Natural killer cell (primary cell): ENCODE measurements at regions not wholly inside any gene's neighbourhood (a gene's known extent, or its start where the extent isn't known, plus 50 kb on each side); places are given as distances from the start of the nearest gene placed in this dataset.

ENCODE experiments used
- ATAC-seq, 3 donors: fragments of 150-1000 bp in 2 of 3; fragments of 200-7000 bp in 1 of 3; cut with Tn5 transposase; 1 replicate in 1 of 3; 2 replicates in 2 of 3; pipeline ENCODE4 v1.10.0; 2021; ENCODE audit warnings: mild to moderate bottlenecking in 2 of 3, moderate library complexity in 2 of 3
- DNase-seq, 2 donors: peaks; one replicate each; pipeline versions ENCODE4 v3.0.0 to v3.0.0-alpha.2; 2013 to 2021; ENCODE audit warnings: mixed read lengths in 1 of 2
- H3K27ac ChIP-seq: one replicate; pipeline ENCODE4 v1.5.1; 2013; ENCODE audit warnings: mild to moderate bottlenecking, low read length
- H3K27me3 ChIP-seq: one replicate; pipeline ENCODE4 v1.6.1; 2013; ENCODE audit warnings: low read length; ENCODE audit not compliant: control insufficient read depth, insufficient read depth
- H3K36me3 ChIP-seq: one replicate; pipeline ENCODE4 v1.6.1; 2013; ENCODE audit warnings: low read length; ENCODE audit not compliant: control insufficient read depth, insufficient read depth
- H3K4me1 ChIP-seq: one replicate; pipeline ENCODE4 v1.6.1; 2013; ENCODE audit warnings: low read length; ENCODE audit not compliant: control insufficient read depth, insufficient read depth
- H3K4me3 ChIP-seq: one replicate; pipeline ENCODE4 v1.5.1; 2013; ENCODE audit warnings: low read length
- H3K9me3 ChIP-seq: one replicate; pipeline ENCODE4 v1.6.1; 2013; ENCODE audit warnings: low read length; ENCODE audit not compliant: control insufficient read depth, insufficient read depth
- H3K27ac Mint-ChIP-seq, 2 donors: one replicate each; pipeline ENCODE4 v1.8.0; 2022; ENCODE audit warnings: mild to moderate bottlenecking in 2 of 2, mixed read lengths in 2 of 2, moderate library complexity in 1 of 2
- H3K27me3 Mint-ChIP-seq, 2 donors: one replicate each; pipeline ENCODE4 v1.8.0; 2022; ENCODE audit warnings: low read depth in 2 of 2, mixed read lengths in 2 of 2
- H3K36me3 Mint-ChIP-seq: one replicate; pipeline ENCODE4 v1.8.0; 2022; ENCODE audit warnings: mixed read lengths
- H3K4me1 Mint-ChIP-seq, 2 donors: one replicate each; pipeline ENCODE4 v1.8.0; 2022; ENCODE audit warnings: mixed read lengths in 2 of 2
- H3K4me3 Mint-ChIP-seq: one replicate; pipeline ENCODE4 v1.8.0; 2022; ENCODE audit warnings: mild to moderate bottlenecking, moderate library complexity, mixed read lengths
- H3K9me3 Mint-ChIP-seq, 2 donors: one replicate each; pipeline ENCODE4 v1.8.0; 2022; ENCODE audit warnings: mixed read lengths in 2 of 2
- WGBS: methylation state at CpG from one replicate; pipeline ENCODE4 v1.1.7; 2013; ENCODE audit warnings: missing lambda C conversion rate; ENCODE audit not compliant: insufficient coverage; 5-methylcytosine and 5-hydroxymethylcytosine counted together
- intact Hi-C: fragments of 100-400 bp; cut with micrococcal nuclease; formaldehyde crosslinking; loops from one replicate; pipeline ENCODE4 v1.14.2; 2022
- TF ChIP-seq, protein P1 (sequence below): fragments of 200-600 bp; IDR thresholded peaks from one replicate; pipeline ENCODE4 v1.8.0; 2022; ENCODE audit warnings: antibody characterized with exemption

DNA sequence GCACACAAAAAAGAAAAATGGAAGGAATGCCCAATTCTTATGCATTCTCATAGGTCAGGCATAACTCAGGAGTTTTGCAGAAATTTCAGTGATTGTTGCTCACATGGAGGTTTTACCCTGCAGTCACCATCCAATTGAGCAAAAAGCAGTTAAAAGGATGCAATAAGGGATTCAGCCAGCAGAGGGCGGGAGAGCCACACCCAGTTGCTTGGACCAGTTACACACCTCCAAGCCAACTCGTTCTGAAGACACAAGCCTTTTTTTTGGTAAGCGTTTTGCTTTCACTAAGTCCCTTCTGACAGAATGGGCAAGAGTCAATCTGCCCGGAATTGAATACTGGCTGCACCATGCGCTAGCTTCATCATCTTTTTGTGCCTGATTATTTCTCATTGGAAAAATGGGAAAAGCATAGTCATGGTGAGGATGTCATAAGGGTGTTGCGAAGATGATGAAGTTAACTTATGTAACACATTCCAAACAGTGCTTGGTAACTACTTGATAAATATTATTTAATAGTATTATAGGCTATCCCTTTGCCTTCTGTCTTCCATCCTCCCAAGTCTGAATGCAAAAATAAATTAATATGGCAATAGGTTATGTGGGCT lies 154.4 kb upstream of the SGO1 start:
- 19% methylated on average over 5 of the region's 6 CpGs for WGBS
- Mint-ChIP-seq H3K27ac (no peak overlapping the region), H3K4me3 (no peak overlapping the region), H3K36me3 (no peaks in the 10 kb centered on the region), H3K4me1 (peaks cover 0 to 8% of the 10 kb centered on the region in 2 donors), H3K9me3 (no peaks in the 10 kb centered on the region), H3K27me3 (no peaks in the 10 kb centered on the region)
- Histone ChIP-seq H3K36me3 (no peaks in the 10 kb centered on the region), H3K27me3 (no peaks in the 10 kb centered on the region), H3K4me1 (no peaks in the 10 kb centered on the region), H3K4me3 (no peak overlapping the region), H3K9me3 (no peaks in the 10 kb centered on the region), H3K27ac (no peak overlapping the region)
- ATAC-seq (peak; percentile 46 to 80 (median 79)), DNase-seq (peak; percentile 23 to 72)
- TF ChIP-seq, protein P1, sequence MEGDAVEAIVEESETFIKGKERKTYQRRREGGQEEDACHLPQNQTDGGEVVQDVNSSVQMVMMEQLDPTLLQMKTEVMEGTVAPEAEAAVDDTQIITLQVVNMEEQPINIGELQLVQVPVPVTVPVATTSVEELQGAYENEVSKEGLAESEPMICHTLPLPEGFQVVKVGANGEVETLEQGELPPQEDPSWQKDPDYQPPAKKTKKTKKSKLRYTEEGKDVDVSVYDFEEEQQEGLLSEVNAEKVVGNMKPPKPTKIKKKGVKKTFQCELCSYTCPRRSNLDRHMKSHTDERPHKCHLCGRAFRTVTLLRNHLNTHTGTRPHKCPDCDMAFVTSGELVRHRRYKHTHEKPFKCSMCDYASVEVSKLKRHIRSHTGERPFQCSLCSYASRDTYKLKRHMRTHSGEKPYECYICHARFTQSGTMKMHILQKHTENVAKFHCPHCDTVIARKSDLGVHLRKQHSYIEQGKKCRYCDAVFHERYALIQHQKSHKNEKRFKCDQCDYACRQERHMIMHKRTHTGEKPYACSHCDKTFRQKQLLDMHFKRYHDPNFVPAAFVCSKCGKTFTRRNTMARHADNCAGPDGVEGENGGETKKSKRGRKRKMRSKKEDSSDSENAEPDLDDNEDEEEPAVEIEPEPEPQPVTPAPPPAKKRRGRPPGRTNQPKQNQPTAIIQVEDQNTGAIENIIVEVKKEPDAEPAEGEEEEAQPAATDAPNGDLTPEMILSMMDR: peak; percentile 72
- intact Hi-C loops: no loop called here

DNA sequence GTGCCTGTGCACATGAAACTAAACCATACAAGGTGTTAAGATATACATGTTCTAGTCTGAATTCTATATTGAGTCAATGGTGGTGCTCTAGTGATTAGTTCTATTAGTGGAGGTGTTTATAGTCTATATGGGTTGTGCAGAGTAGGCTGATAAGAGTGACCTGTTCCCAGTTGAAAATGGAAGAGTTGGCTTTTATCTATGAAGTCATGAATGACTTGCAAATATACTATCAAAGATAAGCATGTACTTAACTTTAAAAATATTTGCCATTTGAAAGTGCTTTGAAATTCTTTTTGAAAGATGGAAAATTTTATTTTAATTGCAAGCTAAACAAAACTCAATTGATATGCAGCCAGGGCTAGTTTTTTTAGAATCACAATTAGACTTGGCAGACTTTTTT lies 150.6 kb upstream of the SGO1 start:
- no peaks in the 10 kb centered on the region for H3K9me3 Mint-ChIP-seq
- H3K27ac Mint-ChIP-seq: no peak overlapping the region
- peaks cover 0 to 6% of the 10 kb centered on the region in 2 donors for H3K27me3 Mint-ChIP-seq
- TF ChIP-seq, protein P1: no peak
- no peaks in the 10 kb centered on the region for H3K36me3 Mint-ChIP-seq
- no peaks in the 10 kb centered on the region for H3K27me3 ChIP-seq
- no peaks in the 10 kb centered on the region for H3K4me1 ChIP-seq
- intact Hi-C loops: no loop called here
- H3K4me1 Mint-ChIP-seq: peaks cover 0 to 8% of the 10 kb centered on the region in 2 donors
- no peaks in the 10 kb centered on the region for H3K9me3 ChIP-seq
- no peak overlapping the region for H3K4me3 ChIP-seq
- H3K27ac ChIP-seq: no peak overlapping the region
- no peak overlapping the region for H3K4me3 Mint-ChIP-seq
- DNase-seq (no peak), ATAC-seq (no peak)
- no peaks in the 10 kb centered on the region for H3K36me3 ChIP-seq

DNA sequence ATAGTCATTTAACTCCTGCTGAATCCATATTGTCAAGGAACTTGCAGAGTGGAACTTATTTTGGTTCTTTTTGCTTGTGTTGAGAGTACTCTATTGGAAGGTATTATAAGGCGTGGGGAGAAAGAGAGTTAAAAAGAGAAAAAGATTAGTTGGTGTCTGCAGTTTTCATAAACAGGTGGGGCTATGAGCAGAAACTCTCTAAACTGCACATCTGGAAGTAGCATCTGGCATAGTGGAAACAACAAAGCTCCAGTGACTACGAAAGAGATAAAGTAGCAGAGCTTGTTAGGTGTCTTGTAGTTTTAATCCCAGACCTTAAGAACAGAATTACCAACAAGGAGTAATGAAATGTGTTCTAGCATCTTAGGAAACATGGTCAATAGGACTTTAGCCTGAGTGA lies 148.8 kb upstream of the SGO1 start:
- WGBS: 84% methylated on average over 2 of the region's 2 CpGs
- Mint-ChIP-seq H3K27ac (no peak overlapping the region), H3K9me3 (no peaks in the 10 kb centered on the region), H3K4me1 (peaks cover 0 to 2% of the 10 kb centered on the region in 2 donors), H3K27me3 (peaks cover 0 to 6% of the 10 kb centered on the region in 2 donors), H3K4me3 (no peak overlapping the region), H3K36me3 (no peaks in the 10 kb centered on the region)
- no peaks in the 10 kb centered on the region for H3K9me3 ChIP-seq
- no peak for ATAC-seq
- no peaks in the 10 kb centered on the region for H3K27me3 ChIP-seq
- TF ChIP-seq, protein P1: no peak
- H3K36me3 ChIP-seq: no peaks in the 10 kb centered on the region
- no peaks in the 10 kb centered on the region for H3K4me1 ChIP-seq
- no peak overlapping the region for H3K4me3 ChIP-seq
- H3K27ac ChIP-seq: no peak overlapping the region
- DNase-seq: no peak
- intact Hi-C loops: no loop called here

DNA sequence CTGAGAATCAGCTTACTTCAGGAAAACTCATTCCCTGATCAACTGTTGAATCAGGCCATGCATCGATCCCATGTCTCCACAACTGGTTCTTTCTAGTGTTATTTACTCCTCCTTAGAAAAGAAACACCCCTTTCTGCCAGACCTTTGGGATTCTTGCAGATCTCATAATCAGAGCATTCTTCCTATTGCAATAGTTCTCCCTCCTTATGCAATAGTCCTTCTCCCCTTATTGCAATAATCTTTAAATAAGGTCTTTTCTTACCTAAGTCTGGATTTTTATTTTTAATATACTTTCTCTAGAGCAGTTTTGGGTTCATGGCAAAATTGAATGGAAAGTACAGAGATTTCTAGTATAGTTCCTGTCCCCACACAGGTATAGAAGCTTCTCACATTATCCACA lies 141.9 kb upstream of the SGO1 start:
- Histone ChIP-seq H3K4me3 (no peak overlapping the region), H3K9me3 (no peaks in the 10 kb centered on the region), H3K4me1 (no peaks in the 10 kb centered on the region), H3K27me3 (no peaks in the 10 kb centered on the region), H3K36me3 (no peaks in the 10 kb centered on the region), H3K27ac (no peak overlapping the region)
- intact Hi-C loops: no loop called here
- peaks cover 5 to 11% of the 10 kb centered on the region in 2 donors for H3K4me1 Mint-ChIP-seq
- no peaks in the 10 kb centered on the region for H3K27me3 Mint-ChIP-seq
- no peak for ATAC-seq
- no peak overlapping the region for H3K4me3 Mint-ChIP-seq
- no peaks in the 10 kb centered on the region for H3K36me3 Mint-ChIP-seq
- no peak overlapping the region for H3K27ac Mint-ChIP-seq
- WGBS: 96% methylated on average over 1 of the region's 1 CpG
- TF ChIP-seq, protein P1: no peak
- no peak for DNase-seq
- no peaks in the 10 kb centered on the region for H3K9me3 Mint-ChIP-seq
